ENCODE measurements at regions not wholly inside any gene's neighbourhood (a gene's known extent, or its start where the extent isn't known, plus 50 kb on each side); places are given as distances from the start of the nearest gene placed in this dataset.

- no peak overlapping the region for H3K4me3 ChIP-seq (ENCODE audit: low read depth in 2 of 2, low read length in 2 of 2)
- no peak for DNase-seq (ENCODE audit: low read depth, low spot score)
- H3K27ac ChIP-seq (ENCODE audit: low read length): no peak overlapping the region
- intact Hi-C loops (cut with micrococcal nuclease; ENCODE audit: unreplicated experiment): no loop called here
- no peaks in the 10 kb centered on the region for H3K9me3 ChIP-seq (ENCODE audit: control insufficient read depth, insufficient read depth, low read depth, low read length)
- in situ Hi-C loops (cut with HindIII; ENCODE audit: low pct_unique_long_range_greater_than_20kb, low sequenced_read_pairs): no loop called here
- TF ChIP-seq CTCF (IDR thresholded peaks at IDR 0.05) (no peak), REST (IDR thresholded peaks at IDR 0.05; ENCODE audit: insufficient read depth in 1 of 2, low read depth in 2 of 2, low read length in 1 of 2) (no peak), SIN3A (IDR thresholded peaks at IDR 0.05; ENCODE audit: borderline replicate concordance, insufficient read depth, low read depth, low read length) (no peak), TCF7L2 (IDR thresholded peaks at IDR 0.05; ENCODE audit: low read depth, low read length) (no peak), POLR2AphosphoS5 (IDR thresholded peaks at IDR 0.05; ENCODE audit: low read depth, low read length) (no peak)
- no peaks in the 10 kb centered on the region for H3K27me3 ChIP-seq (ENCODE audit: control insufficient read depth, insufficient read depth, low read length)
- BruUV-seq (replicated peaks): no TSS peak
- no peaks in the 10 kb centered on the region for H3K4me1 ChIP-seq (ENCODE audit: control insufficient read depth, insufficient read depth, low read length)
- ChIA-PET CTCF (no interaction called here), POLR2A (no interaction called here)
- ATAC-seq: no peak
- H3K36me3 ChIP-seq (ENCODE audit: control insufficient read depth, insufficient read depth, low read length): no peaks in the 10 kb centered on the region
Observed at GRCh38 chr4:57607566-57608180, 497.5 kb upstream of the IGFBP7 start.

GRCh38 chr4:57605376-57605775 is 495.2 kb upstream of the IGFBP7 start:
- no peaks in the 10 kb centered on the region for H3K4me1 ChIP-seq (ENCODE audit: control insufficient read depth, insufficient read depth, low read length)
- POLR2A ChIA-PET: no interaction called here
- DNase-seq (ENCODE audit: low read depth, low spot score) (no peak), ATAC-seq (no peak)
- no peak overlapping the region for H3K27ac ChIP-seq (ENCODE audit: low read length)
- no peak overlapping the region for H3K4me3 ChIP-seq (ENCODE audit: low read depth in 2 of 2, low read length in 2 of 2)
- BruUV-seq (replicated peaks): no TSS peak
- H3K27me3 ChIP-seq (ENCODE audit: control insufficient read depth, insufficient read depth, low read length): no peaks in the 10 kb centered on the region
- TF ChIP-seq POLR2AphosphoS5 (IDR thresholded peaks at IDR 0.05; ENCODE audit: low read depth, low read length): no peak
- TF ChIP-seq SIN3A (IDR thresholded peaks at IDR 0.05; ENCODE audit: borderline replicate concordance, insufficient read depth, low read depth, low read length): no peak
- TF ChIP-seq REST (IDR thresholded peaks at IDR 0.05; ENCODE audit: insufficient read depth in 1 of 2, low read depth in 2 of 2, low read length in 1 of 2): no peak
- no peak for TF ChIP-seq CTCF (IDR thresholded peaks at IDR 0.05)
- TF ChIP-seq TCF7L2 (IDR thresholded peaks at IDR 0.05; ENCODE audit: low read depth, low read length): no peak
- no peaks in the 10 kb centered on the region for H3K36me3 ChIP-seq (ENCODE audit: control insufficient read depth, insufficient read depth, low read length)
- in situ Hi-C loops (cut with HindIII; ENCODE audit: low pct_unique_long_range_greater_than_20kb, low sequenced_read_pairs): no loop called here
- intact Hi-C loops (cut with micrococcal nuclease; ENCODE audit: unreplicated experiment): no loop called here
- H3K9me3 ChIP-seq (ENCODE audit: control insufficient read depth, insufficient read depth, low read depth, low read length): no peaks in the 10 kb centered on the region
- CTCF ChIA-PET: no interaction called here
